ENCODE measurements at regions not wholly inside any gene's neighbourhood (a gene's known extent, or its start where the extent isn't known, plus 50 kb on each side); places are given as distances from the start of the nearest gene placed in this dataset.

- DNase-seq, result no peak
- Histone ChIP-seq H3K9me3 (ENCODE audit: control insufficient read depth, low read length) (peaks cover 24% of the 10 kb centered on the region), H3K4me3 (ENCODE audit: low read length) (no peak overlapping the region), H3K9ac (ENCODE audit: extremely low read depth, low read length, poor library complexity, severe bottlenecking) (no peak overlapping the region), H3K27ac (ENCODE audit: low read depth, low read length) (no peak overlapping the region), H3K4me1 (ENCODE audit: control insufficient read depth, insufficient read depth, low read length) (no peaks in the 10 kb centered on the region), H3K27me3 (ENCODE audit: control insufficient read depth, insufficient read depth, low read length, poor library complexity, severe bottlenecking) (no peaks in the 10 kb centered on the region), H3K36me3 (ENCODE audit: control insufficient read depth, insufficient read depth, low read length) (no peaks in the 10 kb centered on the region)
- H3K4me1 Mint-ChIP-seq, result no peaks in the 10 kb centered on the region
- H3K9me3 Mint-ChIP-seq, result peaks cover 34% of the 10 kb centered on the region
- peaks cover 7% of the 10 kb centered on the region for H3K36me3 Mint-ChIP-seq (ENCODE audit: low read depth)
- TF ChIP-seq, protein P1, sequence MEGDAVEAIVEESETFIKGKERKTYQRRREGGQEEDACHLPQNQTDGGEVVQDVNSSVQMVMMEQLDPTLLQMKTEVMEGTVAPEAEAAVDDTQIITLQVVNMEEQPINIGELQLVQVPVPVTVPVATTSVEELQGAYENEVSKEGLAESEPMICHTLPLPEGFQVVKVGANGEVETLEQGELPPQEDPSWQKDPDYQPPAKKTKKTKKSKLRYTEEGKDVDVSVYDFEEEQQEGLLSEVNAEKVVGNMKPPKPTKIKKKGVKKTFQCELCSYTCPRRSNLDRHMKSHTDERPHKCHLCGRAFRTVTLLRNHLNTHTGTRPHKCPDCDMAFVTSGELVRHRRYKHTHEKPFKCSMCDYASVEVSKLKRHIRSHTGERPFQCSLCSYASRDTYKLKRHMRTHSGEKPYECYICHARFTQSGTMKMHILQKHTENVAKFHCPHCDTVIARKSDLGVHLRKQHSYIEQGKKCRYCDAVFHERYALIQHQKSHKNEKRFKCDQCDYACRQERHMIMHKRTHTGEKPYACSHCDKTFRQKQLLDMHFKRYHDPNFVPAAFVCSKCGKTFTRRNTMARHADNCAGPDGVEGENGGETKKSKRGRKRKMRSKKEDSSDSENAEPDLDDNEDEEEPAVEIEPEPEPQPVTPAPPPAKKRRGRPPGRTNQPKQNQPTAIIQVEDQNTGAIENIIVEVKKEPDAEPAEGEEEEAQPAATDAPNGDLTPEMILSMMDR (conservative IDR thresholded peaks at IDR 0.05), result no peak
- H3K4me3 Mint-ChIP-seq, result no peak overlapping the region
- no peaks in the 10 kb centered on the region for H3K27me3 Mint-ChIP-seq (ENCODE audit: insufficient read depth)
- no peak overlapping the region for H3K27ac Mint-ChIP-seq
- WGBS, 2 experiments (ENCODE audit: insufficient coverage in 1 of 2, insufficient read length in 1 of 2), result 93% methylated on average over 1 of the region's 2 CpGs; no CpG with 5 or more reads in 1 of the 2 experiments
Measured at GRCh38 chr7:112638675-112639400, 151.4 kb downstream of the TMEM168 start.

GRCh38 chr7:112640685-112641084 lies 149.5 kb downstream of the TMEM168 start:
- Histone ChIP-seq H3K9ac (ENCODE audit: extremely low read depth, low read length, poor library complexity, severe bottlenecking) (no peak overlapping the region), H3K36me3 (ENCODE audit: control insufficient read depth, insufficient read depth, low read length) (no peaks in the 10 kb centered on the region), H3K27ac (ENCODE audit: low read depth, low read length) (no peak overlapping the region), H3K4me1 (ENCODE audit: control insufficient read depth, insufficient read depth, low read length) (no peaks in the 10 kb centered on the region), H3K9me3 (ENCODE audit: control insufficient read depth, low read length) (peaks cover 24% of the 10 kb centered on the region), H3K27me3 (ENCODE audit: control insufficient read depth, insufficient read depth, low read length, poor library complexity, severe bottlenecking) (no peaks in the 10 kb centered on the region), H3K4me3 (ENCODE audit: low read length) (no peak overlapping the region)
- H3K36me3 Mint-ChIP-seq (ENCODE audit: low read depth), result peaks cover 7% of the 10 kb centered on the region
- TF ChIP-seq, protein P1 (conservative IDR thresholded peaks at IDR 0.05), result no peak
- peaks cover 38% of the 10 kb centered on the region for H3K9me3 Mint-ChIP-seq
- H3K27ac Mint-ChIP-seq, result no peak overlapping the region
- no peaks in the 10 kb centered on the region for H3K27me3 Mint-ChIP-seq (ENCODE audit: insufficient read depth)
- DNase-seq, result no peak
- H3K4me1 Mint-ChIP-seq, result no peaks in the 10 kb centered on the region
- WGBS, 2 experiments (ENCODE audit: insufficient coverage in 1 of 2, insufficient read length in 1 of 2), result 83% methylated on average over 1 of the region's 1 CpG; no CpG with 5 or more reads in 1 of the 2 experiments
- H3K4me3 Mint-ChIP-seq, result no peak overlapping the region

DNA sequence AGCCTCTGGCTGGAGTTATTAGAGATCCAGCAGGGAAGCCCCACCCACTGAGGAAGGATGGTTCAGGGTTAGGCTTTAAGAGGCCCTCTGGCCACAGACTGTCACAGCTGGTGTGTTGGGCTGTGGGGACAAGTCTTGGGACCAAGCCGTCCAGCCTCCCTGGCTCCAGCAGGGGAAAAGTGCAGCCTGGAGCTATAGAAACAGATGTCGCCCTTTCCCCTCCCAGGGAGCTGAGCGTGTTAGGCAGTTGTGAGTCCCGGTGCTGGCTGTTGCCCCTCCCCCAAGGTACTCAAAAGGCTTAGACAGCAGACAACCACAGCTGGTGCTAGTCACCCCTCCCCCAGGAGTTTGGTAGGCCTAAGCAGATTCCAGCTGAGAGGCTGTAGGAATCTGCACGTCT lies 143.4 kb downstream of the TMEM168 start:
- no peaks in the 10 kb centered on the region for H3K36me3 ChIP-seq (ENCODE audit: control insufficient read depth, insufficient read depth, low read length)
- H3K27ac ChIP-seq (ENCODE audit: low read depth, low read length), result no peak overlapping the region
- TF ChIP-seq, protein P1 (conservative IDR thresholded peaks at IDR 0.05), result peak; percentile 11
- 55 to 61% methylated on average over 4 to 5 of the region's 5 CpGs for WGBS, 2 experiments (ENCODE audit: insufficient coverage in 1 of 2, insufficient read length in 1 of 2)
- H3K9ac ChIP-seq (ENCODE audit: extremely low read depth, low read length, poor library complexity, severe bottlenecking), result no peak overlapping the region
- H3K36me3 Mint-ChIP-seq (ENCODE audit: low read depth), result peaks cover 7% of the 10 kb centered on the region
- DNase-seq, result peak; percentile 79
- H3K4me1 Mint-ChIP-seq, result peaks cover 8% of the 10 kb centered on the region
- no peaks in the 10 kb centered on the region for H3K27me3 ChIP-seq (ENCODE audit: control insufficient read depth, insufficient read depth, low read length, poor library complexity, severe bottlenecking)
- H3K4me3 Mint-ChIP-seq, result no peak overlapping the region
- no peaks in the 10 kb centered on the region for H3K27me3 Mint-ChIP-seq (ENCODE audit: insufficient read depth)
- H3K9me3 Mint-ChIP-seq, result peaks cover 43% of the 10 kb centered on the region
- no peaks in the 10 kb centered on the region for H3K4me1 ChIP-seq (ENCODE audit: control insufficient read depth, insufficient read depth, low read length)
- H3K9me3 ChIP-seq (ENCODE audit: control insufficient read depth, low read length), result peaks cover 26% of the 10 kb centered on the region
- H3K27ac Mint-ChIP-seq, result peak overlapping the region; percentile 67
- no peak overlapping the region for H3K4me3 ChIP-seq (ENCODE audit: low read length)
